ENCODE measurements at regions not wholly inside any gene's neighbourhood (a gene's known extent, or its start where the extent isn't known, plus 50 kb on each side); places are given as distances from the start of the nearest gene placed in this dataset.

DNA sequence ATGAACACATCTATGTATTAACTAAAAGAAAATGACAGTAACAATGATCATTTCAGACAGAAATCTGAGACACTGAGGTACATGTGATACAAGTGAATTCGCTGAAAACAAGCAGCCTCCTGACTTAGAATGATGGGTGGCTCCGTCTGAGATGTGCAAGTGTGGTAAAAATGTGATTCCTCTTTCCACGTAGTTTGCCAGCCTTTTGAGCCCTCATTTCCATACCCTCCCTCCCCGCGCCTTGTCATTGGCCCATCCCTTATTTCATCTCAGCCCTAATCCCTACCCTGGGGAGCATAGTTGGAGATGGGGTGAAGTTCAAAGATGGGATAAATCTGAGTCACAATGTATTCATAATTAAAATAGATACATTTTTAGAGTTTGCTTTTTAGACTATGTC is 107.8 kb downstream of the BMP4 start:
- TF ChIP-seq, protein P1, sequence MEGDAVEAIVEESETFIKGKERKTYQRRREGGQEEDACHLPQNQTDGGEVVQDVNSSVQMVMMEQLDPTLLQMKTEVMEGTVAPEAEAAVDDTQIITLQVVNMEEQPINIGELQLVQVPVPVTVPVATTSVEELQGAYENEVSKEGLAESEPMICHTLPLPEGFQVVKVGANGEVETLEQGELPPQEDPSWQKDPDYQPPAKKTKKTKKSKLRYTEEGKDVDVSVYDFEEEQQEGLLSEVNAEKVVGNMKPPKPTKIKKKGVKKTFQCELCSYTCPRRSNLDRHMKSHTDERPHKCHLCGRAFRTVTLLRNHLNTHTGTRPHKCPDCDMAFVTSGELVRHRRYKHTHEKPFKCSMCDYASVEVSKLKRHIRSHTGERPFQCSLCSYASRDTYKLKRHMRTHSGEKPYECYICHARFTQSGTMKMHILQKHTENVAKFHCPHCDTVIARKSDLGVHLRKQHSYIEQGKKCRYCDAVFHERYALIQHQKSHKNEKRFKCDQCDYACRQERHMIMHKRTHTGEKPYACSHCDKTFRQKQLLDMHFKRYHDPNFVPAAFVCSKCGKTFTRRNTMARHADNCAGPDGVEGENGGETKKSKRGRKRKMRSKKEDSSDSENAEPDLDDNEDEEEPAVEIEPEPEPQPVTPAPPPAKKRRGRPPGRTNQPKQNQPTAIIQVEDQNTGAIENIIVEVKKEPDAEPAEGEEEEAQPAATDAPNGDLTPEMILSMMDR (IDR thresholded peaks at IDR 0.05), result no peak
- no peak for TF ChIP-seq POLR2AphosphoS5 (IDR thresholded peaks at IDR 0.05)
